Activated naive CD4-positive, alpha-beta T cell treated with anti-CD3 and anti-CD28 coated beads, Interleukin-2, amount 10 ng/mL, durations not matched to agents 7 days and 5 days (primary cell): ENCODE measurements at regions not wholly inside any gene's neighbourhood (a gene's known extent, or its start where the extent isn't known, plus 50 kb on each side); places are given as distances from the start of the nearest gene placed in this dataset.
"Not testable (repeated sequence)": the region's sequence is repeated elsewhere in the genome, so short reads cannot be mapped to it uniquely, and the experiment has no call there.

ENCODE experiments used
- CTCF ChIA-PET: fragments of 350-600 bp; sonication (Branson Sonifier 250); formaldehyde crosslinking; loops from one replicate; lab custom pipeline; 2021; ENCODE audit warnings: antibody characterized with exemption; lab: Charles Lee
- DNase-seq: peaks from one replicate; pipeline ENCODE4 v3.0.0-alpha.2; 2020
- H3K27ac Mint-ChIP-seq: one replicate; pipeline ENCODE4 v1.8.0; 2021; ENCODE audit warnings: mild to moderate bottlenecking, moderate library complexity, mixed read lengths
- H3K27me3 Mint-ChIP-seq: one replicate; pipeline ENCODE4 v1.8.0; 2021; ENCODE audit warnings: mild to moderate bottlenecking, mixed read lengths
- H3K36me3 Mint-ChIP-seq: one replicate; pipeline ENCODE4 v1.8.0; 2021; ENCODE audit warnings: mixed read lengths
- H3K4me1 Mint-ChIP-seq: one replicate; pipeline ENCODE4 v1.8.0; 2021; ENCODE audit warnings: mixed read lengths
- H3K4me3 Mint-ChIP-seq: one replicate; pipeline ENCODE4 v1.8.0; 2021; ENCODE audit warnings: mild to moderate bottlenecking, moderate library complexity, mixed read lengths
- H3K9me3 Mint-ChIP-seq: one replicate; pipeline ENCODE4 v1.8.0; 2021; ENCODE audit warnings: mixed read lengths

DNA sequence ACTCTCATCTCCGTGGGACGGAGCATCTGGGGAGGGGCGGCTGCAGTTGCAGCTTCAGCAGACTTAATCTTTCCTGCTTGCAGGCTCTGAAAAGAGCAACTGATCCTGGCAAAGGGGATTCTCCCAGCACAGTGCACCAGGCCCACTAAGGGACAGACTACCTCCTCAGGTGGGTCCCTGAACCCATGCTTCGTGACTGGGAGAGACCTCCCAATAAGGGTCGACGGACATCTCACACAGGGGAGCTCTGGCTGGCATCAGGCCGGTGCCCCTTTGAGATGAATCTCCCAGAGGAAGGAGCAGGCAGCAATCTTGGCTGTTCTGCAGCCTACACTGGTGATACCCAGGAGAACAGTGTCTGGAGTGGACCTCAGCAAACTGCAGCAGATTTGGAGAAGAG is 303.3 kb upstream of the FGF16 start:
- no peaks in the 10 kb centered on the region for H3K9me3 Mint-ChIP-seq
- CTCF ChIA-PET = no interaction called here
- H3K27ac Mint-ChIP-seq = no peak overlapping the region
- no peaks in the 10 kb centered on the region for H3K36me3 Mint-ChIP-seq
- no peaks in the 10 kb centered on the region for H3K4me1 Mint-ChIP-seq
- no peak overlapping the region for H3K4me3 Mint-ChIP-seq
- H3K27me3 Mint-ChIP-seq = no peaks in the 10 kb centered on the region
- DNase-seq = no peak

DNA sequence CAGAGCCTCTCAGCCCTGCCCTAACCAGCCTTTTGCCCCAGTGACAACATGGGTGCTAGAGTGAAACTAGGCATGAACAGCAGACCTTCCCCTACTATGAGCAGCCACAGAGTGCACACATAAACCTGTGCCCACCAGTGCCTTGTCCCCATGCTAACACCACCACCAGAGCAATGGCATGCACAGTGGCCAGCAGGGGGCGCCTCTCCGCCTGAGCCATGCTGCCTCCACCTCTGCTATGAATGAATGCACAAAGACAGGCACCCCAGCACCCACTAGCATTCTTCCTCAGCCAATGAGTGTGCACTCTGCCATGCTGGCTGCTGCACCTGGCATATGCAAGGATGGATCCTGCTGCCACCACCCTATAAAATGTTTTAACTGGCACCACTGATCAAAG is 286.9 kb upstream of the FGF16 start:
- Mint-ChIP-seq H3K36me3 (no peaks in the 10 kb centered on the region), H3K4me3 (no peak overlapping the region), H3K27ac (peak overlapping the region; percentile 21), H3K27me3 (no peaks in the 10 kb centered on the region), H3K4me1 (no peaks in the 10 kb centered on the region), H3K9me3 (peaks cover 6% of the 10 kb centered on the region)
- peak; percentile 36 for DNase-seq
- CTCF ChIA-PET = no interaction called here

GRCh38 chrX:77162777-77163176 is 284.4 kb upstream of the FGF16 start:
- Mint-ChIP-seq H3K4me3 (no peak overlapping the region), H3K27me3 (no peaks in the 10 kb centered on the region), H3K36me3 (no peaks in the 10 kb centered on the region), H3K27ac (no peak overlapping the region), H3K4me1 (no peaks in the 10 kb centered on the region), H3K9me3 (peaks cover 6% of the 10 kb centered on the region)
- CTCF ChIA-PET = no interaction called here
- no peak for DNase-seq

GRCh38 chrX:77167993-77168392 is 279.2 kb upstream of the FGF16 start:
- no peak for DNase-seq
- H3K27me3 Mint-ChIP-seq = no peaks in the 10 kb centered on the region

DNA sequence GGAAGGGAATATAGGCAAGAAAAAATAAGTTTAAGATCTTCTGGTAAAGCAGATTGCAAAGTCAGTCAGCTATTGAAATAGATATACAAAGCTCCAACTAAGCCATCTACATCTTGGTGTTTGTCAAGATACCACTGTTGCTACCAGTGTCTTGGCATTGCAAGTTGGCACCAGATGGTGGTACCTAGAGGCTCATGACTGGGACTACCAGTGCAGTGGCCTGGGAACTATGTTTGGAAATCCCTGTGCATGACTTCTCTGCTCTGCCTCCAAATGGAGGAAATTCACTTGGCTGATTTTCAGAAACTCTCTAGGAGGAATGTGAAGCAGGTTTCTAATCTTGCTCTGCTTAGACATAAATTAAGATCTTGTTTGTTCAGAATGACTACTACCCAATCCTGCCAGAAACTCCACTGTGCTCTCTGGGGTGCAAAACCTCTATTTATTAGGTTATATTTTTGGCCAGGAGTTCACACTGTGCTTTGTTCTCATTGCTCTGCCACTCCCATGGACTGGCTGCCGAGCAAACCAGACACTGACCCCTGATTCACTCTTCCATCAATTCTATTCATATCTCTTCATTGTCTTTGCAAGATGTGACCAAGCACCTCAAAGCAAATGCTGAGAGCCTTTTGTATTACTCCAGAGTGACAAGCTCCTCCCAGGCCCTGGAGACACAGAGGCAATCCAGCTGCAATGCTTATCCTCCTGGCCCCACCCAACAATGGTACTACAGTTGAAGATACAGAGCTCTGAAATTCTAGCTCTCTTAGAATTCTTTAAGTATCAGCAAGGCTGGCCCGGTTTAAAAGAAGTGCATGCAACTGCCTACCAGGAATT is 272.3 kb upstream of the FGF16 start:
- H3K27me3 Mint-ChIP-seq = no peaks in the 10 kb centered on the region
- DNase-seq = no peak
- no peaks in the 10 kb centered on the region for H3K4me1 Mint-ChIP-seq
- CTCF ChIA-PET = no interaction called here
- H3K36me3 Mint-ChIP-seq = no peaks in the 10 kb centered on the region
- no peak overlapping the region for H3K4me3 Mint-ChIP-seq
- H3K9me3 Mint-ChIP-seq = no peaks in the 10 kb centered on the region
- H3K27ac Mint-ChIP-seq = no peak overlapping the region

More at GRCh38 chrX:77167993-77168392, 279.2 kb upstream of the FGF16 start:
- H3K27ac Mint-ChIP-seq = no peak overlapping the region
- H3K4me1 Mint-ChIP-seq = no peaks in the 10 kb centered on the region
- no peaks in the 10 kb centered on the region for H3K36me3 Mint-ChIP-seq
- CTCF ChIA-PET = no interaction called here
- H3K4me3 Mint-ChIP-seq = no peak overlapping the region
- H3K9me3 Mint-ChIP-seq = no peaks in the 10 kb centered on the region

DNA sequence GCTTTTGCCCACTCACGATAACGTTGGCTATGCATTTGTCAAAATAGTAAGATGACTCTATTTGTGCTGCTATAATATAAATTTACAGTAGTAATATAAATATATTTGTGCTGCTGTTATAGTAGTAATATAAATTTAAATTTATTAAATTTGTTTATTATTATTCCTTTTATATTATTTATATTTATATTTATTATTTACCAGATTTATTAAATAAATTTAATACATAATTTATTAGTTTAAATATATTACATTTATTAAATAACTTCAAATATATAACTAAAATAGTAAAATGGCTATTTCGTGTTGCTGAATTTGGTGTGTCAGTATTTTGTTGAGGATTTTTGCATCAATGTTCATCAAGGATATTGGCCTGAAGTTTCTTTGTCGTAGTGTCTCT is 246.5 kb upstream of the FGF16 start:
- CTCF ChIA-PET = no interaction called here
- H3K27me3 Mint-ChIP-seq = no peaks in the 10 kb centered on the region
- H3K4me3 Mint-ChIP-seq = no peak overlapping the region
- no peak overlapping the region for H3K27ac Mint-ChIP-seq
- no peaks in the 10 kb centered on the region for H3K36me3 Mint-ChIP-seq
- H3K4me1 Mint-ChIP-seq = no peaks in the 10 kb centered on the region
- DNase-seq = no peak
- H3K9me3 Mint-ChIP-seq = peaks cover 5% of the 10 kb centered on the region

- Mint-ChIP-seq H3K4me3 (no peak overlapping the region), H3K4me1 (no peaks in the 10 kb centered on the region), H3K27ac (no peak overlapping the region), H3K9me3 (no peaks in the 10 kb centered on the region), H3K36me3 (no peaks in the 10 kb centered on the region), H3K27me3 (no peaks in the 10 kb centered on the region)
- CTCF ChIA-PET = no interaction called here
- no peak for DNase-seq
Measured at GRCh38 chrX:77223046-77223445, 224.1 kb upstream of the FGF16 start.

- H3K36me3 Mint-ChIP-seq = no peaks in the 10 kb centered on the region
- no peaks in the 10 kb centered on the region for H3K4me1 Mint-ChIP-seq
- no peak overlapping the region for H3K27ac Mint-ChIP-seq
- H3K9me3 Mint-ChIP-seq = peaks cover 22% of the 10 kb centered on the region
- CTCF ChIA-PET = no interaction called here
- no peak overlapping the region for H3K4me3 Mint-ChIP-seq
- H3K27me3 Mint-ChIP-seq = no peaks in the 10 kb centered on the region
- DNase-seq = no peak
Measured at GRCh38 chrX:77264490-77264889, 182.7 kb upstream of the FGF16 start.

DNA sequence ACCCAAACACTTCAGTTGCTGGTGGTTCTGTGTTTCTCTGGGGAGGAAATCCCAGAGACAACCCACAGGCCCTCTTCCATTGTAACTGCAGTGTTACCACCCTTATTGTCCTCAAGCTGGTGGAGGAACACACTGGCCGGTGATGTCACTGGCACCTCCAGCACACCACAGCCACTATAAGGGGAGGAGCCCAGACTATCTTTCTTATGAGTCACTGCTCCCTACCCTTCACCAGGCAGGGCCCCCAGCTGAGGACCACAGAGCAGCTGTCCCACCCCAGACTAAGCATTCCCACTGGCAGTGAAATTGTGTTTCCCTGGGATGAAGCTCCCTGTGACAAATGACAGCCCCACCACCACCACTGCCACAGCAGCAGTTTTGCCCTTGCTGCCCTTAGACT is 171.8 kb upstream of the FGF16 start:
- H3K27ac Mint-ChIP-seq = no peak overlapping the region
- H3K27me3 Mint-ChIP-seq = no peaks in the 10 kb centered on the region
- H3K4me1 Mint-ChIP-seq = no peaks in the 10 kb centered on the region
- DNase-seq = no peak
- H3K36me3 Mint-ChIP-seq = no peaks in the 10 kb centered on the region
- no peak overlapping the region for H3K4me3 Mint-ChIP-seq
- CTCF ChIA-PET = no interaction called here
- peaks cover 3% of the 10 kb centered on the region for H3K9me3 Mint-ChIP-seq

GRCh38 chrX:77276742-77277141 is 170.4 kb upstream of the FGF16 start:
- Mint-ChIP-seq H3K9me3 (peaks cover 6% of the 10 kb centered on the region), H3K27ac (no peak overlapping the region), H3K4me1 (no peaks in the 10 kb centered on the region), H3K27me3 (no peaks in the 10 kb centered on the region), H3K36me3 (no peaks in the 10 kb centered on the region), H3K4me3 (no peak overlapping the region)
- CTCF ChIA-PET = no interaction called here
- no peak for DNase-seq

DNA sequence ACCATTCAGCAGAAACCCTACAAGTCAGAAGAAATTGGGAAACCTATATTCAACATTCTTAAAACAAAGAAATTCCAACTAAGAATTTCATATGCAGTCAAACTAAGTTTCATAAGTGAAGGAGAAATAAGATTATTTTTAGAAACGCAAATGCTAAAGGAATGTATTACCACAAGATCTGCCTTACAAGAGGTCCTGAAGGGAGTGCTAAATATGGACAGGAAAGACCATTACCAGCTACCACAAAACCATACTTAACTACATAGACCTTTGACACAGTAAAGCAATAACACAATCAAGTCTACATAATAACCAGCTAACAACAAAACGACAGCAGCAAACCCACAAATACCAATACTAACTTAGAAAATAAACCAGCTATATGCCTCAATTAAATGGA is 169.3 kb upstream of the FGF16 start:
- no peak for DNase-seq
- H3K36me3 Mint-ChIP-seq = no peaks in the 10 kb centered on the region
- CTCF ChIA-PET = no interaction called here
- H3K27me3 Mint-ChIP-seq = no peaks in the 10 kb centered on the region
- no peaks in the 10 kb centered on the region for H3K4me1 Mint-ChIP-seq
- peaks cover 6% of the 10 kb centered on the region for H3K9me3 Mint-ChIP-seq
- H3K27ac Mint-ChIP-seq = no peak overlapping the region
- H3K4me3 Mint-ChIP-seq = no peak overlapping the region

- H3K4me1 Mint-ChIP-seq, CTCF ChIA-PET, H3K27me3 Mint-ChIP-seq, H3K36me3 Mint-ChIP-seq, H3K4me3 Mint-ChIP-seq, DNase-seq, H3K27ac Mint-ChIP-seq, H3K9me3 Mint-ChIP-seq: not testable (repeated sequence)
Measured at GRCh38 chrX:77279373-77279772, 167.8 kb upstream of the FGF16 start.

GRCh38 chrX:77293331-77293995 is 153.7 kb upstream of the FGF16 start:
- no peaks in the 10 kb centered on the region for H3K27me3 Mint-ChIP-seq
- no peak for DNase-seq
- H3K4me3 Mint-ChIP-seq = no peak overlapping the region
- no peaks in the 10 kb centered on the region for H3K36me3 Mint-ChIP-seq
- H3K27ac Mint-ChIP-seq = no peak overlapping the region
- H3K4me1 Mint-ChIP-seq = no peaks in the 10 kb centered on the region
- peaks cover 3% of the 10 kb centered on the region for H3K9me3 Mint-ChIP-seq
- CTCF ChIA-PET = no interaction called here

DNA sequence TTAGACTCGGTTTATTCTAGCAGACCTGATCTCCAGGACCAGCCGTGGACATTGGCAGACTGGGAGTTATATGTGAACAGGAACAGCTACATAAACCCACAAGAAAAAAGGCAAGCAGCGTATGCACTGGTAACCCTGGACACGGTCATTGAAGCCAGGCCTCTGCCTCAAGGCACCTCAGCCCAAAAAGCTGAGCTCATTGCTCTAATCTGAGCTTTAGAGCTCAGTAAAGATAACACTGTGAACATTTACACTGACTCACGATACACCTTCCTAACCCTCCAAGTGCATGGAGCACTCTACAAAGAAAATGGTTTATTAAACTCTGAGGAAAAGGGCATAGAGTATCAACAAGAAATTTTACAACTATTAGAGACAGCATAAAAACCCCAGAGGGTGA is 148.9 kb upstream of the FGF16 start:
- Mint-ChIP-seq H3K27me3 (no peaks in the 10 kb centered on the region), H3K4me3 (no peak overlapping the region), H3K9me3 (peaks cover 2% of the 10 kb centered on the region), H3K27ac (no peak overlapping the region), H3K36me3 (no peaks in the 10 kb centered on the region), H3K4me1 (no peaks in the 10 kb centered on the region)
- CTCF ChIA-PET = no interaction called here
- DNase-seq = no peak

DNA sequence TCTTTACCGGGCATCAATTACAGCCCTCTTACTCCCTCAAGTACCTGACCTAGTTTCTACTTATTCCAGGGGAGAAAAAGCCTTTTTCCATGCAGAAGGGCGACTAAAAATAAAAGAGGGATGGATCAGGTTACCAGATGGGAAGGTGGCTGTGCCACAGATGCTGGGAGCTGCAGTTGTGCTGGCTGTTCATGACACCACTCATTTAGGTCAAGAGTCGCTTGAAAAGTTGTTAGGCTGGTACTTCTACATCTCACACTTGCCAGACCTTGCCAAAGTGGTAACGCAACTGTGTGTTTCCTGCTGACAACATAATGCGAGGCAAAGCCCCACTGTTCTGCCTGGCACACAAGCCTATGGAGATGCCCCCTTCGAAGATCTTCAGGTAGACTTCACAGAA is 148.4 kb upstream of the FGF16 start:
- Mint-ChIP-seq H3K27me3 (no peaks in the 10 kb centered on the region), H3K27ac (no peak overlapping the region), H3K36me3 (no peaks in the 10 kb centered on the region), H3K4me1 (no peaks in the 10 kb centered on the region), H3K4me3 (no peak overlapping the region), H3K9me3 (peaks cover 2% of the 10 kb centered on the region)
- no peak for DNase-seq
- CTCF ChIA-PET = no interaction called here
